ENCODE measurements at regions not wholly inside any gene's neighbourhood (a gene's known extent, or its start where the extent isn't known, plus 50 kb on each side); places are given as distances from the start of the nearest gene placed in this dataset.
"Not testable (repeated sequence)": the region's sequence is repeated elsewhere in the genome, so short reads cannot be mapped to it uniquely, and the experiment has no call there.

DNA sequence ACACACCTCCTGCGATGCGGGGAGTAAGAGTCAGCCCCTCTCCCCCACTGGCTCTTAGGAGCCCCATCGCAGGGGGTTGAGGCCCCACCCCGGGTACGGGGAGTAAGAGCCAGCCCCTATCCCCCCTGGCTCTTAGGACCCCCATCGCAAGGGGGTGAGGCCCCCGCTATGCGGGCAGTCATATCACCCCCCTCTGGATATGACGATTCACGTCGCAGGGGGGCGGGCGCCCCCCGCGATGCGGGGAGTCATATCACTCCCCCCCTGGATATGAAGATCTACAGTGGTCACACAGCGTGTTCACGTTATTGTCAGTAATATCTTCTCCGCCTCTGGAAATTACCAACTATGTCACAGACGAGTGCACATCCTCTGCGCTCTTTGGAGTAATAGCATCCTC lies 61.1 kb downstream of the DEFB131A start:
- 88 to 89% methylated on average over 16 to 21 of the region's 21 CpGs for WGBS, 2 donors
- intact Hi-C loops (cut with DNase I; ENCODE audit: low total_unique reads); DNase-seq (ENCODE audit: low spot score in 2 of 2); H3K4me3 ChIP-seq (ENCODE audit: low read depth, poor library complexity, severe bottlenecking): not testable (repeated sequence)

- 91 to 96% methylated on average over 2 of the region's 2 CpGs for WGBS, 2 donors
- DNase-seq (ENCODE audit: low spot score in 2 of 2); H3K4me3 ChIP-seq (ENCODE audit: low read depth, poor library complexity, severe bottlenecking); intact Hi-C loops (cut with DNase I; ENCODE audit: low total_unique reads): not testable (repeated sequence)
Observed at GRCh38 chr4:9506672-9507071, 62.5 kb downstream of the DEFB131A start.

GRCh38 chr4:9512941-9513340 lies 68.7 kb downstream of the DEFB131A start:
- intact Hi-C loops (cut with DNase I; ENCODE audit: low total_unique reads); H3K4me3 ChIP-seq (ENCODE audit: low read depth, poor library complexity, severe bottlenecking): not testable (repeated sequence)
- WGBS, 2 donors, result 86 to 88% methylated on average over 12 of the region's 12 CpGs
- DNase-seq (ENCODE audit: low spot score in 2 of 2), result peak in 1 of 2 donors; percentile 62

DNA sequence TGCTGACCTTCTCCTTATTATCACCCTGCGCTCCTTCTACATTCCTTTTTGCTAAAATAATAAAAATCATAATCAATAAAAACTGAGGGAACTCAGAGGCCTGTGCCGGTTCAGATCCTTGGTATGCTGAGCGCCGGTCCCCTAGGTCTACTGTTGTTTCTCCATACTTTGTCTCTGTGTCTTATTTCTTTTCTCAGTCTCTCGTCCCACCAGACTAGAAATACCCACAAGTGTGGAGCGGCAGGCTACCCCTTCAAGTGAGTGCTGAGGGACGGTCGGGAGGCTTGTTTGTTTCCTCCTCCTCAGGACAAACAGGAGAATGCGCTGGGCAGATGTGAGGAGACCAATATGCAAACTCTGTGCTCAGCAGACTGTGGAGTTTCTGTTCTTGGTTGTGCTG lies 75.4 kb downstream of the DEFB131A start:
- intact Hi-C loops (cut with DNase I; ENCODE audit: low total_unique reads), result not testable (repeated sequence)
- WGBS, 2 donors, result 88% methylated on average over 8 to 9 of the region's 9 CpGs

DNA sequence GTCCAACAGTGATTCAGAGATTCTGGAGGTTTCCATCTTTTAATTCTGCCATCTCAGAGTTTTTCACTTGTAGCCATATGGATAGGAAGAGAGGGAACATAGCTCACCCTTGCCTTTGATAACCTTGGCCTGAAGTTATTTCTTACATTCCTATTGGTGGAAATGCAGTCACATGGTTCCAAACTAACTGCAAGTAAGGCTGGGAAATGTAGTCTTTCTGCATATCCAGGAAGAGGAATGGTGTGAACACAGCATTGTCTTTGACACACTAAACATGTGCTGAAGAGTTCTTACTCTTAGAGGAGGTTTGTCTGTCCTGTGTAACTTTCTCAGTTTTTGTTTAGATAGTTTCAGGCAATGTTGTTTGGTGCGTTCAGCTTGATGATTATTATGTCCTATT lies 78.7 kb downstream of the DEFB131A start:
- 94 to 100% methylated on average over 1 of the region's 1 CpG for WGBS, 2 donors
- DNase-seq (ENCODE audit: low spot score in 2 of 2); H3K4me3 ChIP-seq (ENCODE audit: low read depth, poor library complexity, severe bottlenecking); intact Hi-C loops (cut with DNase I; ENCODE audit: low total_unique reads): not testable (repeated sequence)

More for the DNA sequence above, 75.4 kb downstream of the DEFB131A start:
- not testable (repeated sequence) for H3K4me3 ChIP-seq (ENCODE audit: low read depth, poor library complexity, severe bottlenecking)
- DNase-seq (ENCODE audit: low spot score in 2 of 2), result peak in 1 of 2 donors; percentile 66

- intact Hi-C loops (cut with DNase I; ENCODE audit: low total_unique reads); H3K4me3 ChIP-seq (ENCODE audit: low read depth, poor library complexity, severe bottlenecking): not testable (repeated sequence)
- peak in 1 of 2 donors; percentile 61 for DNase-seq (ENCODE audit: low spot score in 2 of 2)
- 91 to 93% methylated on average over 14 of the region's 18 CpGs for WGBS, 2 donors
Observed at GRCh38 chr4:9524406-9524805, 80.2 kb downstream of the DEFB131A start.

DNA sequence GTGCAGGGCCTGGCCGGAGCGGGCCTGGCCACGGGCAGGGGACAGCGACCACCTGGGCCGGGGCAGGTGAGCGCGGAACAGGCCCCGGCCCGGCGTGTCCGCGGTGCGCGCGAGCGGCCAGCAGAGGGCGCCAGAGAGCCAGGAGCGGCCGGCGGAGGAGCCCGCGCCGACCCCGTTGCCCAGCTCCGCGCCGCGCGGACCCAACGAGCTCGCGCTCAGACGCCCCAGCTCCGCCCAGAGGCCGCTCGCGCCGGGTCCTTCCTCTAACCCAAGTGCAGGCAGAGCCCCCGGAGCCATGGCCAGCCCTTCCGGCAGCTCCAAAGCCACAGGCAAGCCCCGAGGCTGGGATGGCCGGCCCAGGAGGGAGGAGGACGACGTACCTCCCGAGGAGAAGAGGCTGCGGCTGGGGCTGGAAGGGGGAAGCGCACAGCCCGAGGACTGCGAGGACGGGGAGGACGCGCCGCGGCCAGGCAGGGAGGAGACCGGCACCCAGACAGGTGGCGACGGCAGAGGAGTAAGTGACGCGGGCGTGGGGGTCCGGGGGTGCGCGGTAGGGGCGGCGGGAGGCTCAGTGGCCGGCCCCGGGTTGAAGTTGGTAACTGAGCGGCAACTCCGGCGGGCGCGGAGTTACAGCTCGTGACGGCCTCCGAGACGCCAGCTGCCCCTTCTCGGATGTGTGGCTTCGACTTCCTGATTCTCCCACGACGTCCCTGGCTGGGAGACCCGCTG lies 88.1 kb downstream of the DEFB131A start:
- 0 to 2% methylated on average over 14 to 57 of the region's 81 CpGs for WGBS, 2 donors
- DNase-seq (ENCODE audit: low spot score in 2 of 2), result peak; percentile 22 to 92
- intact Hi-C loops (cut with DNase I; ENCODE audit: low total_unique reads), result not testable (repeated sequence)
- H3K4me3 ChIP-seq (ENCODE audit: low read depth, poor library complexity, severe bottlenecking), result peak overlapping the region; percentile 23

- H3K4me3 ChIP-seq (ENCODE audit: low read depth, poor library complexity, severe bottlenecking); intact Hi-C loops (cut with DNase I; ENCODE audit: low total_unique reads): not testable (repeated sequence)
- WGBS, 2 donors, result 27 to 35% methylated on average over 7 to 11 of the region's 15 CpGs
- DNase-seq (ENCODE audit: low spot score in 2 of 2), result peak in 1 of 2 donors; percentile 79
Observed at GRCh38 chr4:9532863-9533192, 88.6 kb downstream of the DEFB131A start.

DNA sequence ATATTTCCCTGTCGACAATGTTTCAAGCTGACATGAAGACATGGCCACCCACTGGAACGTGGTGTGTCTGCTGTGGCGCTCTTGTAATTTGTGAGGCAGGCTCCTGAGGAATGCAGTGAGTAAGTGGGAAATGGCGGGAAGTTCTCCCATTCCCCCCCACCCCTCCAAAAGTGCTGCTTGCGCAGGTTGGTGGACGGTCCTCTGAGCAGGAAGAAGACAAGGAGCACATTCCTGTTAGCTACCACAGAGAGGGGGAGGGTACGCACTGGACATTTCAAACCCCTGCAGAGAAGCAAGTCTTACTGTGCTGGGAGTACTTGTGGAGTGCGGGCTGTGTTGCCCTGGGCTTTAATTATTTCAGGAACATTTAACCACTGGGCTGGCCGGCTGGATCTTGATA lies 92.9 kb downstream of the DEFB131A start:
- H3K4me3 ChIP-seq (ENCODE audit: low read depth, poor library complexity, severe bottlenecking); intact Hi-C loops (cut with DNase I; ENCODE audit: low total_unique reads); DNase-seq (ENCODE audit: low spot score in 2 of 2): not testable (repeated sequence)
- WGBS, 2 donors, result 56 to 75% methylated on average over 9 of the region's 9 CpGs

DNA sequence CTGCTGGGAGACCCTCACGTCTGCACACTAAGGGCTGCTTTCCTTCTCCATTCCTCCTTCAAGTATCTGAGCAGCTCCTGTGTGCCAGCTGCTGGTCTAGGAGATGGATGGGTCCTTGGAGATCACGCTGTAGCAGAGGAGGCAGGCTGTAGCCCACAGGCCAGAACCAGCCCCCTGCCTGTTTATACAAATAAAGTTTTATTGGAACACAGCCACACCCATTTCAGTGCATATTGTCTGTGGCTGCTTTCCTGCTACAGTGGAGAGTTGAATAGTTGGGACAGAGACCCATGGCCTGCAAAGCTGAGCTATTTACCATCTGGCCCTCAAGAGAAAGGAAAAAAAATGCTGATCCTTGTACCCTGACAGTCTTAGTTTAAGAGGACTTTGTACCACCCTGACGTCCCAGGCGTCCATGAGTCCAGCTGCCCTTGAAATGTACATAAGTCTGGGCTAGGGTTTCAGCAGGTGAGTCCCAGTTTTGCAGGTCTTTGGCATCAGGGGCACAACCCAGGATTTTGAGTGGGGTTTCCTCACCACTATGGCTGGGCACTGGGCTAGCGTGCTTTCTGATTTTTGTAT lies 95.8 kb downstream of the DEFB131A start:
- intact Hi-C loops (cut with DNase I; ENCODE audit: low total_unique reads); H3K4me3 ChIP-seq (ENCODE audit: low read depth, poor library complexity, severe bottlenecking): not testable (repeated sequence)
- peak in 1 of 2 donors; percentile 81 for DNase-seq (ENCODE audit: low spot score in 2 of 2)
- WGBS, 2 donors, result 82 to 84% methylated on average over 5 of the region's 5 CpGs

DNA sequence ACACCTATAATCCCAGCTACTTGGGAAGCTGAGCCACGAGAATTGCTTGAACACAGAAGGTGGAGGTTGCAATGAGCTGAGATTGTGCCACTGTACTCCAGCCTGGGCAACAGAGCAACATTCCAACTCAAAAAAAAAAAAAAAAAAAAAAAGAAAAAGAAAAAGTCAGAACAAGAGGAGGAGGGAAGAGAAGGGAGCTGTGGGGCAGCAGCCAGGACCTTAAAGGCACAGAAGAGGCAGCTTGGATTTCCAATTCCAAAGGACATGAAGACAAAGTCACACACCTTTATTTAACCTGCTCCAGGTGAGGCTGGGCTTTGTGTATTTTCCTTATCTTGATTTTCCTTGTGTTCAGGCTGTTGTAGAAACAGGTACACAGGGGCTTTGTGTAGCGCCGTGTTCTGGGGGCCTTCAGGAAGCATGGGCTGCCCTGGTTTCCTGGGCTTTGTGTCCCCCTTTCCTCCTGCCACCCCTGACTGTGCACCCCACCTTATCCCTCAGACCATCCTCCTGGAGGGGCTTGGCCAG lies 97.2 kb downstream of the DEFB131A start:
- DNase-seq (ENCODE audit: low spot score in 2 of 2); H3K4me3 ChIP-seq (ENCODE audit: low read depth, poor library complexity, severe bottlenecking); intact Hi-C loops (cut with DNase I; ENCODE audit: low total_unique reads): not testable (repeated sequence)
- 62 to 77% methylated on average over 3 of the region's 3 CpGs for WGBS, 2 donors

GRCh38 chr4:9544851-9545250 lies 100.6 kb downstream of the DEFB131A start:
- WGBS, 2 donors, result 53 to 54% methylated on average over 2 of the region's 2 CpGs
- H3K4me3 ChIP-seq (ENCODE audit: low read depth, poor library complexity, severe bottlenecking); intact Hi-C loops (cut with DNase I; ENCODE audit: low total_unique reads): not testable (repeated sequence)
- DNase-seq (ENCODE audit: low spot score in 2 of 2), result peak in 1 of 2 donors; percentile 6

- H3K4me3 ChIP-seq (ENCODE audit: low read depth, poor library complexity, severe bottlenecking); intact Hi-C loops (cut with DNase I; ENCODE audit: low total_unique reads): not testable (repeated sequence)
- WGBS, 2 donors, result 84 to 86% methylated on average over 6 of the region's 6 CpGs
- peak in 1 of 2 donors; percentile 21 for DNase-seq (ENCODE audit: low spot score in 2 of 2)
Observed at GRCh38 chr4:9547470-9547869, 103.3 kb downstream of the DEFB131A start.

- H3K4me3 ChIP-seq (ENCODE audit: low read depth, poor library complexity, severe bottlenecking); intact Hi-C loops (cut with DNase I; ENCODE audit: low total_unique reads): not testable (repeated sequence)
- 89% methylated on average over 6 of the region's 6 CpGs for WGBS, 2 donors
- peak in 1 of 2 donors; percentile 5 for DNase-seq (ENCODE audit: low spot score in 2 of 2)
Observed at GRCh38 chr4:9556076-9556475, 111.9 kb downstream of the DEFB131A start.

GRCh38 chr4:9577869-9578268 lies 133.7 kb downstream of the DEFB131A start:
- 51 to 54% methylated on average over 3 of the region's 3 CpGs for WGBS, 2 donors
- H3K4me3 ChIP-seq (ENCODE audit: low read depth, poor library complexity, severe bottlenecking); DNase-seq (ENCODE audit: low spot score in 2 of 2); intact Hi-C loops (cut with DNase I; ENCODE audit: low total_unique reads): not testable (repeated sequence)

All from lower leg skin (tissue), 3 donors.